HepG2 (cell line): ENCODE measurements at regions not wholly inside any gene's neighbourhood (a gene's known extent, or its start where the extent isn't known, plus 50 kb on each side); places are given as distances from the start of the nearest gene placed in this dataset.

ENCODE experiments used
- GLI4 ChIP-seq: sonication (generic); formaldehyde crosslinking; IDR thresholded peaks from 2 replicates; pipeline ENCODE4 v1.5.1; 2020; ENCODE audit warnings: missing genetic modification reagents, mild to moderate bottlenecking, moderate library complexity, borderline replicate concordance
- HMG20A ChIP-seq: IDR thresholded peaks from 2 replicates; pipeline ENCODE4 v1.6.1; 2016; ENCODE audit warnings: borderline replicate concordance
- SMAD9 ChIP-seq: sonication (generic); formaldehyde crosslinking; IDR thresholded peaks from 2 replicates; pipeline ENCODE4 v1.5.1; 2020; ENCODE audit warnings: mild to moderate bottlenecking, missing genetic modification reagents
- TF ChIP-seq, protein P1 (sequence below), 2 experiments: sonication (generic) in 1 of 2; formaldehyde crosslinking in 1 of 2; IDR thresholded peaks; 2 replicates each; pipeline versions ENCODE4 v1.5.1 to v1.6.1; 2011 to 2020; ENCODE audit warnings: borderline replicate concordance in 1 of 2, low read depth in 1 of 2, low read length in 1 of 2, mild to moderate bottlenecking in 1 of 2, missing genetic modification reagents in 1 of 2, moderate library complexity in 1 of 2

- TF ChIP-seq, protein P1, sequence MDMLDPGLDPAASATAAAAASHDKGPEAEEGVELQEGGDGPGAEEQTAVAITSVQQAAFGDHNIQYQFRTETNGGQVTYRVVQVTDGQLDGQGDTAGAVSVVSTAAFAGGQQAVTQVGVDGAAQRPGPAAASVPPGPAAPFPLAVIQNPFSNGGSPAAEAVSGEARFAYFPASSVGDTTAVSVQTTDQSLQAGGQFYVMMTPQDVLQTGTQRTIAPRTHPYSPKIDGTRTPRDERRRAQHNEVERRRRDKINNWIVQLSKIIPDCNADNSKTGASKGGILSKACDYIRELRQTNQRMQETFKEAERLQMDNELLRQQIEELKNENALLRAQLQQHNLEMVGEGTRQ (IDR thresholded peaks at IDR 0.05; ENCODE audit: low read depth, low read length), result no peak
- TF ChIP-seq, protein P1 (CRISPR knock-in tag; IDR thresholded peaks at IDR 0.05; ENCODE audit: borderline replicate concordance), result no peak
- no peak for TF ChIP-seq HMG20A (CRISPR knock-in tag)
- TF ChIP-seq SMAD9 (CRISPR knock-in tag), result no peak
- no peak for TF ChIP-seq GLI4 (CRISPR knock-in tag)
These were observed 434.1 kb downstream of the CDH11 start for GRCh38 chr16:64687786-64688185.
